ENCODE measurements at regions not wholly inside any gene's neighbourhood (a gene's known extent, or its start where the extent isn't known, plus 50 kb on each side); places are given as distances from the start of the nearest gene placed in this dataset.

GRCh38 chr12:107450541-107450940 lies 235.1 kb upstream of the PWP1 start:
- no peak for DNase-seq

- no peak for DNase-seq
Observed at GRCh38 chr12:107451246-107451645, 234.4 kb upstream of the PWP1 start.

- no peak for DNase-seq
Observed at GRCh38 chr12:107454109-107454830, 231.3 kb upstream of the PWP1 start.

GRCh38 chr12:107457362-107457935 lies 228.2 kb upstream of the PWP1 start:
- no peak for DNase-seq

- no peak for DNase-seq
Observed at GRCh38 chr12:107458163-107458562, 227.4 kb upstream of the PWP1 start.

GRCh38 chr12:107458990-107459389 lies 226.6 kb upstream of the PWP1 start:
- DNase-seq = no peak

- DNase-seq = no peak
Observed at GRCh38 chr12:107459641-107460040, 226.0 kb upstream of the PWP1 start.

- DNase-seq = no peak
Observed at GRCh38 chr12:107461222-107461975, 224.2 kb upstream of the PWP1 start.

- DNase-seq = no peak
Observed at GRCh38 chr12:107462428-107463332, 222.9 kb upstream of the PWP1 start.

GRCh38 chr12:107464644-107465043 lies 221.0 kb upstream of the PWP1 start:
- no peak for DNase-seq

- no peak for DNase-seq
Observed at GRCh38 chr12:107465625-107466024, 220.0 kb upstream of the PWP1 start.

- DNase-seq = no peak
Observed at GRCh38 chr12:107467716-107468115, 217.9 kb upstream of the PWP1 start.

GRCh38 chr12:107468182-107468581 lies 217.4 kb upstream of the PWP1 start:
- DNase-seq = no peak

GRCh38 chr12:107469011-107469410 lies 216.6 kb upstream of the PWP1 start:
- no peak for DNase-seq

- no peak for DNase-seq
Observed at GRCh38 chr12:107470645-107471044, 215.0 kb upstream of the PWP1 start.

- DNase-seq = no peak
Observed at GRCh38 chr12:107472308-107472707, 213.3 kb upstream of the PWP1 start.

- no peak for DNase-seq
Observed at GRCh38 chr12:107474099-107474498, 211.5 kb upstream of the PWP1 start.

GRCh38 chr12:107474639-107475539 lies 210.7 kb upstream of the PWP1 start:
- DNase-seq = no peak

- DNase-seq = no peak
Observed at GRCh38 chr12:107475900-107476299, 209.7 kb upstream of the PWP1 start.

- no peak for DNase-seq
Observed at GRCh38 chr12:107477018-107477417, 208.6 kb upstream of the PWP1 start.

- no peak for DNase-seq
Observed at GRCh38 chr12:107477947-107478610, 207.5 kb upstream of the PWP1 start.
